ENCODE measurements at regions not wholly inside any gene's neighbourhood (a gene's known extent, or its start where the extent isn't known, plus 50 kb on each side); places are given as distances from the start of the nearest gene placed in this dataset.

DNA sequence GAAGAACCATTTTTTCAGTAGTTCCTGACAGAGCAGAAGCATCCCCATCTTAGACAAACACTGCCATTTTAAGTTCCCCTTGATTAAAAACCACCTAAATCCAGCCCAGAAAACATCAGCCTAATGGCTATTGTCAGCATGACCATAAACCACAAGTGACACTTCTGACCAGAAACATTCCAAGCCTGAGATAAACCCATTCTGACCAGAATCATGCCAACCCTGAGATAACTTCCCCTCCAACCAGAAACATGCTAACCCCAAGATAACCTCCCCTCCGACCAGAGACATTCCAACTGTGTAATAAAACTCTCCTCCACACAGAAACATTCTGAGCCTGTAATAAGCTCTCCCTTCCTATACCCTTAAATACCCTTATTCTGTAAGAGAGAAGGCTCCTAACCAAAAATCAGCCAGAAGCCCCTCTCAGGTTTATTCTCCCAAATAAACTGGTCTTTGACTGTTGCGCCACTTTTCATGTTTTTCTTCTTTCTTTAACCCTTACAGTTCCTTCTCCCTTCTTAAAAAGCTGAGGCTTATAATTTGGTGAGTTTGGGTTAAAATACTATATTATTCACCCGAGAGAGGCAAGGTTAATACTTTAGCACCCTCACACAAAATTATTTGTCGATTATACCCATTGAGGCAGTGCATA, 149.7 kb downstream of the HNMT start:
- TF ChIP-seq, protein P1, sequence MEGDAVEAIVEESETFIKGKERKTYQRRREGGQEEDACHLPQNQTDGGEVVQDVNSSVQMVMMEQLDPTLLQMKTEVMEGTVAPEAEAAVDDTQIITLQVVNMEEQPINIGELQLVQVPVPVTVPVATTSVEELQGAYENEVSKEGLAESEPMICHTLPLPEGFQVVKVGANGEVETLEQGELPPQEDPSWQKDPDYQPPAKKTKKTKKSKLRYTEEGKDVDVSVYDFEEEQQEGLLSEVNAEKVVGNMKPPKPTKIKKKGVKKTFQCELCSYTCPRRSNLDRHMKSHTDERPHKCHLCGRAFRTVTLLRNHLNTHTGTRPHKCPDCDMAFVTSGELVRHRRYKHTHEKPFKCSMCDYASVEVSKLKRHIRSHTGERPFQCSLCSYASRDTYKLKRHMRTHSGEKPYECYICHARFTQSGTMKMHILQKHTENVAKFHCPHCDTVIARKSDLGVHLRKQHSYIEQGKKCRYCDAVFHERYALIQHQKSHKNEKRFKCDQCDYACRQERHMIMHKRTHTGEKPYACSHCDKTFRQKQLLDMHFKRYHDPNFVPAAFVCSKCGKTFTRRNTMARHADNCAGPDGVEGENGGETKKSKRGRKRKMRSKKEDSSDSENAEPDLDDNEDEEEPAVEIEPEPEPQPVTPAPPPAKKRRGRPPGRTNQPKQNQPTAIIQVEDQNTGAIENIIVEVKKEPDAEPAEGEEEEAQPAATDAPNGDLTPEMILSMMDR (IDR thresholded peaks at IDR 0.05; ENCODE audit: borderline replicate concordance, extremely low read depth, low read length, poor library complexity, severe bottlenecking), result no peak
- TF ChIP-seq EZH2 (IDR thresholded peaks at IDR 0.05; ENCODE audit: borderline replicate concordance, low read depth, low read length, severe bottlenecking), result no peak
